B cell (primary cell): ENCODE measurements at regions not wholly inside any gene's neighbourhood (a gene's known extent, or its start where the extent isn't known, plus 50 kb on each side); places are given as distances from the start of the nearest gene placed in this dataset.

Experiments
- ATAC-seq: fragments of 200-7000 bp; cut with Tn5 transposase; one replicate; pipeline ENCODE4 v1.10.0; 2021; ENCODE audit warnings: low read depth, mild to moderate bottlenecking, moderate number of reproducible peaks, moderate library complexity
- CTCF ChIA-PET: fragments of 350-600 bp; sonication (Branson Sonifier 250); formaldehyde crosslinking; loops from one replicate; lab custom pipeline; 2021; ENCODE audit warnings: antibody characterized with exemption, inconsistent platforms; lab: Charles Lee
- POLR2A ChIA-PET: fragments of 350-600 bp; sonication (Branson Sonifier 250); formaldehyde crosslinking; loops from one replicate; lab custom pipeline; 2021; ENCODE audit warnings: antibody characterized with exemption; lab: Charles Lee
- DNase-seq: peaks from one replicate; pipeline ENCODE4 v3.0.0; 2013
- H2AFZ ChIP-seq: 2 replicates; pipeline ENCODE4 v1.6.1; 2012; ENCODE audit warnings: mild to moderate bottlenecking, low read depth, low read length; ENCODE audit not compliant: insufficient read depth, poor library complexity, severe bottlenecking
- H3K27ac ChIP-seq, 2 donors: 1 replicate in 1 of 2; 2 replicates in 1 of 2; pipeline ENCODE4 v1.5.1; 2012 to 2013; ENCODE audit warnings: low read length in 2 of 2, mild to moderate bottlenecking in 2 of 2, moderate library complexity in 1 of 2
- H3K27me3 ChIP-seq, 4 experiments: fragments of 200-600 bp in 1 of 4; sonication (generic) in 1 of 4; replicated peaks in 1 of 4; 1 replicate in 2 of 4; 2 replicates in 2 of 4; pipeline versions ENCODE4 v1.6.1 to v1.7.0; 2013 to 2016; ENCODE audit warnings: low read length in 3 of 4, mild to moderate bottlenecking in 2 of 4, mixed read lengths in 1 of 4, moderate library complexity in 1 of 4; ENCODE audit not compliant: insufficient read depth in 4 of 4, control insufficient read depth in 3 of 4; ENCODE audit errors: control extremely low read depth in 1 of 4
- H3K36me3 ChIP-seq, 2 experiments: replicated peaks in 1 of 2; 1 replicate in 1 of 2; 2 replicates in 1 of 2; pipeline versions ENCODE4 v1.6.1 to v1.7.1; 2013; ENCODE audit warnings: low read length in 1 of 2; ENCODE audit not compliant: insufficient read depth in 2 of 2, control insufficient read depth in 1 of 2; ENCODE audit errors: control extremely low read depth in 1 of 2, extremely low read depth in 1 of 2
- H3K4me1 ChIP-seq, 2 donors: fragments of 200-600 bp in 1 of 2; sonication (generic) in 1 of 2; 1 replicate in 1 of 2; 2 replicates in 1 of 2; pipeline versions ENCODE4 v1.5.1 to v1.6.1; 2013 to 2017; ENCODE audit warnings: low read length in 2 of 2; ENCODE audit not compliant: control insufficient read depth in 2 of 2, insufficient read depth in 2 of 2
- H3K4me2 ChIP-seq: replicated peaks from 2 replicates; pipeline ENCODE3; 2012; ENCODE audit warnings: mild to moderate bottlenecking, low read depth, low read length; ENCODE audit not compliant: poor library complexity, severe bottlenecking
- H3K4me3 ChIP-seq, 5 experiments: fragments of 200-600 bp in 1 of 5; sonication (generic) in 1 of 5; 1 replicate in 3 of 5; 2 replicates in 2 of 5; pipeline versions ENCODE4 v1.5.1 to v1.7.0; 2011 to 2016; ENCODE audit warnings: low read length in 4 of 5, mild to moderate bottlenecking in 4 of 5, low read depth in 2 of 5, control low read depth in 1 of 5, moderate library complexity in 1 of 5; ENCODE audit not compliant: insufficient read depth in 1 of 5; ENCODE audit errors: control extremely low read depth in 1 of 5, extremely low read depth in 1 of 5
- H3K79me2 ChIP-seq: fragments of 200-600 bp; sonication (generic); one replicate; pipeline ENCODE4 v1.6.0; 2016; ENCODE audit warnings: low read length; ENCODE audit not compliant: control insufficient read depth, insufficient read depth
- H3K9ac ChIP-seq: fragments of 200-600 bp; sonication (generic); 2 replicates; pipeline ENCODE4 v1.6.1; 2017; ENCODE audit warnings: mild to moderate bottlenecking, low read length, moderate library complexity
- H3K9me3 ChIP-seq, 3 donors: one replicate each; pipeline versions ENCODE4 v1.6.1 to v1.7.1; 2013; ENCODE audit warnings: low read length in 2 of 3; ENCODE audit not compliant: control insufficient read depth in 2 of 3, insufficient read depth in 1 of 3; ENCODE audit errors: control extremely low read depth in 1 of 3
- H4K20me1 ChIP-seq: 2 replicates; pipeline ENCODE4 v1.6.0; 2012; ENCODE audit warnings: mild to moderate bottlenecking, low read length; ENCODE audit not compliant: insufficient read depth, control insufficient read depth, poor library complexity, severe bottlenecking
- H3K27ac Mint-ChIP-seq: one replicate; pipeline ENCODE4 v1.8.0; 2021; ENCODE audit warnings: mixed read lengths
- H3K27me3 Mint-ChIP-seq: one replicate; pipeline ENCODE4 v1.8.0; 2021; ENCODE audit warnings: mixed read lengths
- H3K4me1 Mint-ChIP-seq: one replicate; pipeline ENCODE4 v1.8.0; 2021; ENCODE audit warnings: mixed read lengths
- H3K4me3 Mint-ChIP-seq: one replicate; pipeline ENCODE4 v1.8.0; 2021; ENCODE audit warnings: mixed read lengths
- H3K9me3 Mint-ChIP-seq: one replicate; pipeline ENCODE4 v1.8.0; 2022; ENCODE audit warnings: mixed read lengths; ENCODE audit not compliant: insufficient read depth
- CTCF ChIP-seq: fragments of 200-600 bp; IDR thresholded peaks from one replicate; pipeline ENCODE4 v1.8.0; 2022; ENCODE audit warnings: antibody characterized with exemption, mild to moderate bottlenecking
- EZH2 ChIP-seq: IDR thresholded peaks from 2 replicates; pipeline ENCODE4 v1.6.1; 2012; ENCODE audit warnings: borderline replicate concordance, low read depth, mild to moderate bottlenecking, moderate library complexity, low read length; ENCODE audit not compliant: insufficient read depth, poor library complexity, severe bottlenecking
- WGBS: methylation state at CpG from one replicate; pipeline ENCODE4 v1.1.5; 2013; ENCODE audit warnings: missing lambda C conversion rate; ENCODE audit not compliant: insufficient coverage; 5-methylcytosine and 5-hydroxymethylcytosine counted together
- intact Hi-C: fragments of 100-400 bp; cut with micrococcal nuclease; formaldehyde crosslinking; loops from one replicate; pipeline ENCODE4 v1.10.0; 2022

DNA sequence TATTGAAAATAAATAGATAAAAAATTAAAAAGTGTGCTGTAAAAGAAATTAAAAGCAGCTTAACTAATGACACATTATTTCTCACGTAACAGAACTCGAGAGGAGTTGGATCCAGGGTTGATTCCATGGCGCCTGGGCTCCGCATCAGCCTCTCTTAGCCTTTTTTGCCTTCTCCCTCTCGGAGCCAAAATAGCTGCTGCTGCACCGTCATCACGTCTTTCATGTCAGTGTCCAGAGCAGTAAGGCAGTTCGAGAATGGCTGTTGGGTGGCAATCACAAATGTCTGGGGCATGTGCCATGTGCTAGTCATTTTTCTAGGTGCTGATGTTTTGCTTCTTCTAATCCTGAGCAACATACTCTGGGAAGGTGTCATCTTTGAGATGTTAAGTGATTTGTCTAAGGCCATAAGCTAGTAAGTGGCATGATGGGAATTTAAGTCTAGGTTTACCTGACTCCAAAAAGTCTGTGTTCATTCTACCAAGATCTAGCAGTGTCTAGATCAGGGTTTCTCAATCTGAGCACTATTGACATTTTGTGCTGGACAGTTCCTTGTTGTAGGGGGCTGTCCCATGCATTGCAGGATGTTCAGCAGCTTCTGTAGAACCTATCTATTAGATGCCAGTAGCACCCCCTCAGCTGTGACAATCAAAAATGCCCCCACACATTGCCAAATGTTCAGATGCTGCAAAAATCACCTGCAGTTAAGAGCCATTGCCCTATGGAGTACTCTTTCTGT lies 280.4 kb downstream of the HAPSTR1 start:
- H3K36me3 ChIP-seq = no peaks in the 10 kb centered on the region
- POLR2A ChIA-PET = no interaction called here
- H3K9ac ChIP-seq = no peak overlapping the region
- Mint-ChIP-seq H3K4me3 (no peak overlapping the region), H3K4me1 (no peaks in the 10 kb centered on the region), H3K27ac (no peak overlapping the region), H3K9me3 (peaks cover 5% of the 10 kb centered on the region), H3K27me3 (peaks cover 8% of the 10 kb centered on the region)
- intact Hi-C loops = no loop called here
- H3K27me3 ChIP-seq = no peaks in the 10 kb centered on the region
- no peak for DNase-seq
- no peak overlapping the region for H2AFZ ChIP-seq
- no peak overlapping the region for H3K27ac ChIP-seq
- no peak for ATAC-seq
- H3K79me2 ChIP-seq = no peaks in the 10 kb centered on the region
- no peak overlapping the region for H3K4me2 ChIP-seq
- peaks cover 0 to 3% (median 0%) of the 10 kb centered on the region in 3 donors for H3K9me3 ChIP-seq
- no peak for TF ChIP-seq CTCF
- TF ChIP-seq EZH2 = no peak
- 72% methylated on average over 7 of the region's 8 CpGs for WGBS
- no peak overlapping the region for H3K4me3 ChIP-seq
- CTCF ChIA-PET = interaction anchor here (0.7 kb wide), 1 partner anchor 272 kb away, joined by 3 read pairs; no protein-coding TSS in a partner anchor
- no peaks in the 10 kb centered on the region for H3K4me1 ChIP-seq
- no peaks in the 10 kb centered on the region for H4K20me1 ChIP-seq
